Mesothelial cell of epicardium (in vitro differentiated cells): ENCODE measurements at regions not wholly inside any gene's neighbourhood (a gene's known extent, or its start where the extent isn't known, plus 50 kb on each side); places are given as distances from the start of the nearest gene placed in this dataset.

ENCODE experiments used
- DNase-seq, 2 experiments: peaks; one replicate each; pipeline ENCODE4 v3.0.0; 2021; ENCODE audit warnings: low spot score in 2 of 2; ENCODE audit not compliant: unreplicated experiment in 2 of 2
- H3K27ac Mint-ChIP-seq: 2 replicates; pipeline ENCODE4 v1.8.0; 2021; ENCODE audit warnings: mixed read lengths
- H3K27me3 Mint-ChIP-seq: 2 replicates; pipeline ENCODE4 v1.8.0; 2021; ENCODE audit warnings: low read depth, mixed read lengths
- H3K36me3 Mint-ChIP-seq: 2 replicates; pipeline ENCODE4 v1.8.0; 2021; ENCODE audit warnings: mixed read lengths
- H3K4me1 Mint-ChIP-seq: 2 replicates; pipeline ENCODE4 v1.8.0; 2021; ENCODE audit warnings: mixed read lengths
- H3K4me3 Mint-ChIP-seq: 2 replicates; pipeline ENCODE4 v1.8.0; 2021; ENCODE audit warnings: mild to moderate bottlenecking, moderate library complexity, mixed read lengths
- H3K9me3 Mint-ChIP-seq: 2 replicates; pipeline ENCODE4 v1.8.0; 2021; ENCODE audit warnings: mixed read lengths
- CTCF ChIP-seq: fragments of 200-600 bp; sonication (generic); IDR thresholded peaks from one replicate; pipeline ENCODE4 v1.5.0; 2021; ENCODE audit warnings: antibody characterized with exemption; ENCODE audit not compliant: unreplicated experiment

GRCh38 chr16:51025588-51026290 lies 125.3 kb downstream of the SALL1 start:
- no peaks in the 10 kb centered on the region for H3K4me1 Mint-ChIP-seq
- H3K27me3 Mint-ChIP-seq, result peaks cover 23% of the 10 kb centered on the region
- no peaks in the 10 kb centered on the region for H3K36me3 Mint-ChIP-seq
- DNase-seq, result no peak
- TF ChIP-seq CTCF, result no peak
- no peak overlapping the region for H3K27ac Mint-ChIP-seq
- no peaks in the 10 kb centered on the region for H3K9me3 Mint-ChIP-seq
- H3K4me3 Mint-ChIP-seq, result no peak overlapping the region

GRCh38 chr16:51024703-51025102 lies 126.4 kb downstream of the SALL1 start:
- DNase-seq, result no peak
- H3K4me3 Mint-ChIP-seq, result no peak overlapping the region
- no peaks in the 10 kb centered on the region for H3K36me3 Mint-ChIP-seq
- H3K27ac Mint-ChIP-seq, result no peak overlapping the region
- H3K9me3 Mint-ChIP-seq, result no peaks in the 10 kb centered on the region
- peaks cover 24% of the 10 kb centered on the region for H3K27me3 Mint-ChIP-seq
- no peak for TF ChIP-seq CTCF
- H3K4me1 Mint-ChIP-seq, result no peaks in the 10 kb centered on the region

- Mint-ChIP-seq H3K9me3 (no peaks in the 10 kb centered on the region), H3K36me3 (no peaks in the 10 kb centered on the region), H3K4me3 (no peak overlapping the region), H3K4me1 (no peaks in the 10 kb centered on the region), H3K27me3 (peaks cover 26% of the 10 kb centered on the region), H3K27ac (no peak overlapping the region)
- no peak for TF ChIP-seq CTCF
- DNase-seq, result no peak
Measured at GRCh38 chr16:51022955-51023354, 128.1 kb downstream of the SALL1 start.

GRCh38 chr16:51019617-51020016 lies 131.5 kb downstream of the SALL1 start:
- no peak for DNase-seq
- H3K27me3 Mint-ChIP-seq, result peaks cover 39% of the 10 kb centered on the region
- no peaks in the 10 kb centered on the region for H3K9me3 Mint-ChIP-seq
- no peaks in the 10 kb centered on the region for H3K4me1 Mint-ChIP-seq
- no peak overlapping the region for H3K27ac Mint-ChIP-seq
- TF ChIP-seq CTCF, result no peak
- H3K36me3 Mint-ChIP-seq, result no peaks in the 10 kb centered on the region
- H3K4me3 Mint-ChIP-seq, result no peak overlapping the region

- H3K4me3 Mint-ChIP-seq, result no peak overlapping the region
- H3K27me3 Mint-ChIP-seq, result peaks cover 33% of the 10 kb centered on the region
- H3K36me3 Mint-ChIP-seq, result no peaks in the 10 kb centered on the region
- peaks cover 1% of the 10 kb centered on the region for H3K4me1 Mint-ChIP-seq
- no peak overlapping the region for H3K27ac Mint-ChIP-seq
- no peak for DNase-seq
- no peaks in the 10 kb centered on the region for H3K9me3 Mint-ChIP-seq
- no peak for TF ChIP-seq CTCF
Measured at GRCh38 chr16:51017969-51018368, 133.1 kb downstream of the SALL1 start.
